H1 (cell line): ENCODE measurements at regions not wholly inside any gene's neighbourhood (a gene's known extent, or its start where the extent isn't known, plus 50 kb on each side); places are given as distances from the start of the nearest gene placed in this dataset.

Experiments used
- CTCF ChIA-PET: fragments of 300-600 bp; sonication (Branson Sonifier 250); formaldehyde crosslinking; loops from one replicate; lab custom pipeline; 2021; ENCODE audit not compliant: partially characterized antibody; lab: Charles Lee
- POLR2A ChIA-PET: fragments of 300-600 bp; sonication (Branson Sonifier 250); formaldehyde crosslinking; loops from one replicate; lab custom pipeline; 2021; ENCODE audit warnings: inconsistent platforms; ENCODE audit not compliant: partially characterized antibody; lab: Charles Lee
- DNase-seq, 2 experiments: peaks; one replicate each; pipeline versions ENCODE4 v3.0.0 to v3.0.0-alpha.2; 2010 to 2022; ENCODE audit warnings: low spot score in 2 of 2, low read depth in 1 of 2, mixed read lengths in 1 of 2
- FAIRE-seq: peaks from 2 replicates; lab custom pipeline; 2011; peaks lifted over from hg19 to GRCh38; lab: Jason Lieb, UNC
- H2AFZ ChIP-seq: 2 replicates; pipeline ENCODE4 v1.8.1; 2012; ENCODE audit warnings: low read length, inconsistent platforms
- H2AK5ac ChIP-seq: 2 replicates; pipeline ENCODE4 v1.6.1; 2013; ENCODE audit warnings: low read depth, low read length
- H2BK120ac ChIP-seq: replicated peaks from 2 replicates; pipeline ENCODE3; 2013; ENCODE audit warnings: low read depth, low read length, inconsistent platforms
- H2BK12ac ChIP-seq: 2 replicates; pipeline ENCODE4 v1.6.1; 2013; ENCODE audit warnings: low read depth, low read length
- H2BK15ac ChIP-seq: 2 replicates; pipeline ENCODE4 v1.6.1; 2013; ENCODE audit warnings: low read length
- H2BK20ac ChIP-seq: 2 replicates; pipeline ENCODE4 v1.6.1; 2013; ENCODE audit warnings: low read length
- H2BK5ac ChIP-seq: 2 replicates; pipeline ENCODE4 v1.6.1; 2013; ENCODE audit warnings: low read depth, low read length
- H3K14ac ChIP-seq: 2 replicates; pipeline ENCODE4 v1.6.1; 2013; ENCODE audit warnings: inconsistent platforms; ENCODE audit not compliant: insufficient read length
- H3K18ac ChIP-seq: 2 replicates; pipeline ENCODE4 v1.6.1; 2013; ENCODE audit warnings: low read length; ENCODE audit errors: extremely low read depth
- H3K23ac ChIP-seq: 2 replicates; pipeline ENCODE4 v1.6.1; 2013; ENCODE audit warnings: inconsistent platforms; ENCODE audit not compliant: insufficient read length
- H3K23me2 ChIP-seq: 2 replicates; pipeline ENCODE4 v1.6.1; 2013; ENCODE audit warnings: low read depth, low read length
- H3K27ac ChIP-seq: 2 replicates; pipeline ENCODE4 v1.6.1; 2011; ENCODE audit warnings: low read depth, low read length, inconsistent platforms
- H3K27me3 ChIP-seq, 4 experiments: replicated peaks in 1 of 4; 1 replicate in 1 of 4; 2 replicates in 3 of 4; pipeline versions ENCODE4 v1.6.1 to v1.8.1; 2011 to 2013; ENCODE audit warnings: low read length in 3 of 4, mild to moderate bottlenecking in 3 of 4, inconsistent platforms in 2 of 4, mixed read lengths in 2 of 4, moderate library complexity in 1 of 4; ENCODE audit not compliant: control insufficient read depth in 3 of 4, insufficient read depth in 3 of 4; ENCODE audit errors: extremely low read depth in 1 of 4
- H3K36me3 ChIP-seq, 4 experiments: 2 replicates each; pipeline versions ENCODE4 v1.6.1 to v1.8.1; 2011 to 2013; ENCODE audit warnings: mild to moderate bottlenecking in 4 of 4, low read length in 3 of 4, moderate library complexity in 2 of 4, control low read depth in 1 of 4, inconsistent platforms in 1 of 4; ENCODE audit not compliant: insufficient read depth in 4 of 4, control insufficient read depth in 2 of 4
- H3K4ac ChIP-seq: replicated peaks from 2 replicates; pipeline ENCODE3; 2013; ENCODE audit warnings: low read length, low read depth, mixed read lengths, inconsistent platforms; ENCODE audit not compliant: insufficient read length
- H3K4me1 ChIP-seq, 4 experiments: replicated peaks in 1 of 4; 1 replicate in 1 of 4; 2 replicates in 3 of 4; pipeline versions ENCODE4 v1.6.1 to v1.8.1; 2011 to 2013; ENCODE audit warnings: low read length in 3 of 4, inconsistent platforms in 2 of 4, mixed read lengths in 1 of 4; ENCODE audit not compliant: insufficient read depth in 4 of 4, control insufficient read depth in 3 of 4
- H3K4me2 ChIP-seq, 2 experiments: 2 replicates each; pipeline versions ENCODE4 v1.6.1 to v1.8.1; 2011 to 2013; ENCODE audit warnings: low read depth in 2 of 2, low read length in 2 of 2, control low read depth in 1 of 2, inconsistent platforms in 1 of 2, mild to moderate bottlenecking in 1 of 2; ENCODE audit not compliant: insufficient read depth in 1 of 2
- H3K4me3 ChIP-seq, 4 experiments: fragments of 200-600, 300-600 bp in 1 of 4; sonication (generic), shearing (Covaris generic), sonication (Bioruptor Twin) in 1 of 4; 2 replicates each; pipeline versions ENCODE4 v1.5.1 to v1.8.1; 2011 to 2016; ENCODE audit warnings: low read length in 4 of 4, low read depth in 3 of 4, control low read depth in 2 of 4, inconsistent platforms in 2 of 4, mild to moderate bottlenecking in 2 of 4, mixed read lengths in 1 of 4, moderate library complexity in 1 of 4; ENCODE audit not compliant: insufficient read depth in 2 of 4; ENCODE audit errors: extremely low read depth in 1 of 4
- H3K56ac ChIP-seq: replicated peaks from 2 replicates; pipeline ENCODE3; 2013; ENCODE audit warnings: low read depth, mild to moderate bottlenecking, mixed read lengths, low read length, inconsistent platforms; ENCODE audit not compliant: insufficient read length
- H3K79me1 ChIP-seq: 2 replicates; pipeline ENCODE4 v1.6.1; 2013; ENCODE audit warnings: low read depth, low read length, control low read depth
- H3K79me2 ChIP-seq, 2 experiments: 2 replicates each; pipeline versions ENCODE4 v1.6.1 to v1.8.1; 2012 to 2013; ENCODE audit warnings: low read length in 2 of 2, mild to moderate bottlenecking in 2 of 2, inconsistent platforms in 1 of 2; ENCODE audit not compliant: insufficient read depth in 2 of 2, control insufficient read depth in 1 of 2
- H3K9ac ChIP-seq, 4 experiments: replicated peaks in 1 of 4; 1 replicate in 1 of 4; 2 replicates in 3 of 4; pipeline versions ENCODE4 v1.6.1 to v1.8.1; 2011 to 2013; ENCODE audit warnings: low read depth in 3 of 4, low read length in 3 of 4, control low read depth in 2 of 4, mild to moderate bottlenecking in 2 of 4, moderate library complexity in 2 of 4, inconsistent platforms in 1 of 4; ENCODE audit errors: extremely low read depth in 1 of 4
- H3K9me3 ChIP-seq, 2 experiments: 2 replicates each; pipeline versions ENCODE4 v1.6.1 to v1.8.1; 2012 to 2013; ENCODE audit warnings: mild to moderate bottlenecking in 2 of 2, moderate library complexity in 2 of 2, control low read depth in 1 of 2, inconsistent platforms in 1 of 2, low read depth in 1 of 2, low read length in 1 of 2, mixed read lengths in 1 of 2; ENCODE audit not compliant: insufficient read depth in 2 of 2
- H4K20me1 ChIP-seq, 2 experiments: replicated peaks in 1 of 2; 2 replicates each; pipeline versions ENCODE3 to v1.8.1; 2011 to 2013; ENCODE audit warnings: inconsistent platforms in 2 of 2, low read length in 2 of 2, mild to moderate bottlenecking in 1 of 2; ENCODE audit not compliant: insufficient read depth in 2 of 2, control insufficient read depth in 1 of 2
- H4K5ac ChIP-seq: 2 replicates; pipeline ENCODE4 v1.6.1; 2013; ENCODE audit warnings: low read length, low read depth, mixed read lengths, inconsistent platforms; ENCODE audit not compliant: insufficient read length
- H4K8ac ChIP-seq: 2 replicates; pipeline ENCODE4 v1.8.0; 2013; ENCODE audit warnings: mild to moderate bottlenecking, moderate library complexity, low read length, inconsistent platforms; ENCODE audit not compliant: insufficient read depth; ENCODE audit errors: extremely low read depth
- H4K91ac ChIP-seq: replicated peaks from 2 replicates; pipeline ENCODE3; 2013; ENCODE audit warnings: low read length, mixed read lengths, inconsistent platforms; ENCODE audit not compliant: insufficient read length
- CBX5 ChIP-seq: fragments of 300-800, 300-1000 bp; sonication (generic); IDR thresholded peaks from 2 replicates; pipeline ENCODE4 v1.7.1; 2016; ENCODE audit warnings: antibody characterized with exemption, low read length, low read depth
- CHD2 ChIP-seq: IDR thresholded peaks from 2 replicates; pipeline ENCODE4 v1.6.1; 2012; ENCODE audit warnings: low read length, improper control_type of control experiment
- EP300 ChIP-seq, 2 experiments: IDR thresholded peaks; 1 replicate in 1 of 2; 2 replicates in 1 of 2; pipeline ENCODE4 v1.6.1; 2011 to 2012; ENCODE audit warnings: low read depth in 2 of 2, low read length in 2 of 2, mild to moderate bottlenecking in 2 of 2, borderline replicate concordance in 1 of 2, inconsistent platforms in 1 of 2, moderate library complexity in 1 of 2
- NANOG ChIP-seq: IDR thresholded peaks from 2 replicates; pipeline ENCODE4 v1.6.1; 2011; ENCODE audit warnings: low read length, low read depth, mild to moderate bottlenecking, inconsistent platforms; ENCODE audit not compliant: insufficient read depth, poor library complexity, severe bottlenecking
- POLR2A ChIP-seq, 2 experiments: IDR thresholded peaks; 1 replicate in 1 of 2; 2 replicates in 1 of 2; pipeline ENCODE4 v1.6.1; 2011; ENCODE audit warnings: low read depth in 2 of 2, low read length in 2 of 2, mild to moderate bottlenecking in 2 of 2; ENCODE audit errors: control extremely low read depth in 1 of 2
- RBBP5 ChIP-seq: IDR thresholded peaks from 2 replicates; pipeline ENCODE4 v1.7.1; 2012; ENCODE audit warnings: low read depth, mild to moderate bottlenecking, inconsistent platforms, low read length, moderate library complexity, borderline replicate concordance
- SIRT6 ChIP-seq: IDR thresholded peaks from one replicate; pipeline ENCODE4 v1.7.1; 2012; ENCODE audit warnings: low read length, inconsistent platforms
- SIX5 ChIP-seq: IDR thresholded peaks from 2 replicates; pipeline ENCODE4 v1.6.1; 2011; ENCODE audit warnings: mild to moderate bottlenecking, low read depth, low read length
- SP1 ChIP-seq: IDR thresholded peaks from 2 replicates; pipeline ENCODE4 v1.6.1; 2011; ENCODE audit warnings: low read depth, low read length
- WGBS, 2 experiments: shearing (Covaris generic) in 1 of 2; methylation state at CpG; one replicate each; pipeline versions ENCODE4 v1.1.6 to v1.1.7; 2013 to 2015; ENCODE audit warnings: low lambda C conversion rate in 2 of 2, mixed read lengths in 2 of 2, inconsistent platforms in 1 of 2, low coverage in 1 of 2, missing lambda C conversion rate in 1 of 2; ENCODE audit not compliant: insufficient replicate concordance in 2 of 2, insufficient coverage in 1 of 2, insufficient read length in 1 of 2; ENCODE audit errors: extremely low coverage in 1 of 2, missing lambda C conversion rate in 1 of 2; 5-methylcytosine and 5-hydroxymethylcytosine counted together

DNA sequence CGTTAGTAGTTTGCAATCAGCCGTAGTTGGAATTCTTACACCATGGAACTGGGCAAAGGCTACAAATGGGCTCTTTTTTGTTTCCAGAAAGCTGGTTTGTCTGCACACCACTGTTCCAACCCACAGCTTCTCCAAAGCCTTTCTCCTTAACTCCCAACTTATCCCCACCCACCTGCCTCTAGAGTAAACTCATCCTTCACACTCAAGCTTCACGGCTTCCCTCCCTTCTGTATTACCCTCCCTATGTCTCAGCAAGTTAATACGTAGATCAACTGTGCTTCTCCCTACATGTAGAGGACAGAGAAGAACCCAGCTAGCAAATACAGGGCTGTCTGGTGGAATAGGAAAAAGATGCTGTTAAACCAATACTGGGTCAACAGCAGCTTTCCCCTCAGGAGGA, 363.0 kb upstream of the IL12A start:
- H3K14ac ChIP-seq: no peak overlapping the region
- H3K4me1 ChIP-seq: no peaks in the 10 kb centered on the region
- no peaks in the 10 kb centered on the region for H4K20me1 ChIP-seq
- H3K23ac ChIP-seq: no peak overlapping the region
- H3K27me3 ChIP-seq: no peaks in the 10 kb centered on the region
- H3K56ac ChIP-seq: no peak overlapping the region
- TF ChIP-seq SIRT6: no peak
- TF ChIP-seq NANOG: no peak
- no peak for TF ChIP-seq EP300 (IDR thresholded peaks at IDR 0.05; ENCODE audit: borderline replicate concordance in 1 of 2, low read depth in 2 of 2, low read length in 2 of 2)
- no peak for TF ChIP-seq POLR2A (IDR thresholded peaks at IDR 0.05; ENCODE audit: control extremely low read depth in 1 of 2, low read depth in 2 of 2, low read length in 2 of 2)
- no peak for TF ChIP-seq CHD2
- TF ChIP-seq SIX5: no peak
- TF ChIP-seq SP1: no peak
- no peak for TF ChIP-seq RBBP5
- TF ChIP-seq CBX5: no peak
- no peak for DNase-seq
- no peak overlapping the region for H3K18ac ChIP-seq
- no peak overlapping the region for H2BK5ac ChIP-seq
- no peak overlapping the region for H3K9ac ChIP-seq
- no peak overlapping the region for H3K4ac ChIP-seq
- H3K4me2 ChIP-seq: no peak overlapping the region
- 90% methylated on average over 3 of the region's 4 CpGs; no CpG with 5 or more reads in 1 of the 2 experiments for WGBS, 2 experiments
- H2BK15ac ChIP-seq: no peak overlapping the region
- H3K27ac ChIP-seq: no peak overlapping the region
- H2AK5ac ChIP-seq: no peak overlapping the region
- no peak overlapping the region for H2AFZ ChIP-seq
- no peak overlapping the region for H2BK12ac ChIP-seq
- H3K79me1 ChIP-seq: no peaks in the 10 kb centered on the region
- no peak overlapping the region for H4K5ac ChIP-seq
- no peaks in the 10 kb centered on the region; the same call in 1 of the 2 replicates for H3K23me2 ChIP-seq
- no peak overlapping the region for H4K91ac ChIP-seq
- no peak overlapping the region for H4K8ac ChIP-seq
- H3K79me2 ChIP-seq: no peaks in the 10 kb centered on the region
- H3K36me3 ChIP-seq: no peaks in the 10 kb centered on the region
- ChIA-PET POLR2A (no interaction called here), CTCF (interaction anchor here (0.8 to 1.5 kb wide), 4 partner anchors 10 to 360 kb away, joined by 3 to 6 read pairs (median 4); no protein-coding TSS in a partner anchor)
- no peak overlapping the region for H2BK20ac ChIP-seq
- H2BK120ac ChIP-seq: no peak overlapping the region
- no peak for FAIRE-seq
- no peaks in the 10 kb centered on the region for H3K9me3 ChIP-seq
- H3K4me3 ChIP-seq: no peak overlapping the region
